HEK293 (cell line): ENCODE measurements at regions not wholly inside any gene's neighbourhood (a gene's known extent, or its start where the extent isn't known, plus 50 kb on each side); places are given as distances from the start of the nearest gene placed in this dataset.
"Not testable (repeated sequence)": the region's sequence is repeated elsewhere in the genome, so short reads cannot be mapped to it uniquely, and the experiment has no call there.

Source experiments
- CTCF ChIA-PET: fragments of 350-600 bp; formaldehyde crosslinking; extraction: SDS; loops from one replicate; lab custom pipeline; 2021; ENCODE audit warnings: antibody characterized with exemption; lab: Yijun Ruan, JAX
- POLR2A ChIA-PET: fragments of 300-600 bp; formaldehyde crosslinking; extraction: SDS; loops from one replicate; lab custom pipeline; 2020; ENCODE audit warnings: antibody characterized with exemption, inconsistent platforms; lab: Yijun Ruan, JAX
- H3K27ac ChIP-seq: fragments of 200-500 bp; sonication (Bioruptor generic); 2 replicates; pipeline ENCODE4 v1.5.1; 2014; ENCODE audit warnings: low read depth, low read length, control low read depth, inconsistent platforms; ENCODE audit errors: extremely low read depth
- H3K36me3 ChIP-seq, 2 experiments: fragments of 200-500 bp in 1 of 2; sonication (Bioruptor generic) in 1 of 2; 1 replicate in 1 of 2; 2 replicates in 1 of 2; pipeline ENCODE4 v1.5.1; 2014 to 2017; ENCODE audit warnings: inconsistent platforms in 2 of 2, low read length in 2 of 2; ENCODE audit not compliant: control insufficient read depth in 2 of 2, insufficient read depth in 1 of 2
- H3K4me1 ChIP-seq: fragments of 200-500 bp; sonication (Bioruptor generic); 2 replicates; pipeline ENCODE4 v1.5.1; 2014; ENCODE audit warnings: mild to moderate bottlenecking, low read length, inconsistent platforms; ENCODE audit not compliant: control insufficient read depth, insufficient read depth
- H3K4me3 ChIP-seq: 2 replicates; pipeline ENCODE4 v1.5.1; 2011; ENCODE audit warnings: low read depth, mild to moderate bottlenecking, control low read depth, low read length, moderate library complexity
- H3K9me3 ChIP-seq: fragments of 200-500 bp; sonication (Bioruptor generic); 2 replicates; pipeline ENCODE4 v1.5.1; 2014; ENCODE audit warnings: low read depth, low read length, inconsistent platforms; ENCODE audit not compliant: control insufficient read depth, insufficient read depth
- BCL11B ChIP-seq: fragments of 450-650 bp; formaldehyde crosslinking; IDR thresholded peaks from 2 replicates; pipeline ENCODE4 v1.5.1; 2016; ENCODE audit warnings: low read depth, missing biosample characterization, missing genetic modification characterization
- TRIM28 ChIP-seq: IDR thresholded peaks from 2 replicates; pipeline ENCODE4 v1.6.1; 2011; ENCODE audit warnings: low read length, control low read depth, borderline replicate concordance
- ZEB2 ChIP-seq: fragments of 450-650 bp; formaldehyde crosslinking; IDR thresholded peaks from 2 replicates; pipeline ENCODE4 v1.5.1; 2016; ENCODE audit warnings: missing biosample characterization, missing genetic modification characterization
- ZFP3 ChIP-seq: fragments of 450-650 bp; formaldehyde crosslinking; IDR thresholded peaks from 2 replicates; pipeline ENCODE4 v1.5.1; 2016; ENCODE audit warnings: low read depth, missing biosample characterization, missing genetic modification characterization
- ZFP37 ChIP-seq: fragments of 450-650 bp; formaldehyde crosslinking; IDR thresholded peaks from 2 replicates; pipeline ENCODE4 v1.5.1; 2016; ENCODE audit warnings: missing biosample characterization, missing genetic modification characterization
- ZIC2 ChIP-seq: fragments of 450-650 bp; formaldehyde crosslinking; IDR thresholded peaks from 2 replicates; pipeline ENCODE4 v1.5.1; 2016; ENCODE audit warnings: missing biosample characterization, missing genetic modification characterization
- ZNF140 ChIP-seq: fragments of 450-650 bp; formaldehyde crosslinking; IDR thresholded peaks from 2 replicates; pipeline ENCODE4 v1.5.1; 2016; ENCODE audit warnings: missing biosample characterization, missing genetic modification characterization
- ZNF48 ChIP-seq: fragments of 450-650 bp; formaldehyde crosslinking; IDR thresholded peaks from 2 replicates; pipeline ENCODE4 v1.5.1; 2016; ENCODE audit warnings: missing biosample characterization, missing genetic modification characterization
- ZNF621 ChIP-seq: fragments of 450-650 bp; formaldehyde crosslinking; IDR thresholded peaks from 2 replicates; pipeline ENCODE4 v1.5.1; 2017; ENCODE audit warnings: missing biosample characterization, missing genetic modification characterization
- ZSCAN16 ChIP-seq: fragments of 450-650 bp; formaldehyde crosslinking; IDR thresholded peaks from 2 replicates; pipeline ENCODE4 v1.5.1; 2016; ENCODE audit warnings: missing biosample characterization, missing genetic modification characterization
- TF ChIP-seq, protein P1 (sequence below): fragments of 450-650 bp; formaldehyde crosslinking; IDR thresholded peaks from 2 replicates; pipeline ENCODE4 v1.5.1; 2016; ENCODE audit warnings: missing biosample characterization, missing genetic modification characterization, borderline replicate concordance
- TF ChIP-seq, protein P2 (sequence below): fragments of 450-650 bp; formaldehyde crosslinking; IDR thresholded peaks from 2 replicates; pipeline ENCODE4 v1.5.1; 2017; ENCODE audit warnings: missing biosample characterization, mild to moderate bottlenecking, missing genetic modification characterization, moderate library complexity

DNA sequence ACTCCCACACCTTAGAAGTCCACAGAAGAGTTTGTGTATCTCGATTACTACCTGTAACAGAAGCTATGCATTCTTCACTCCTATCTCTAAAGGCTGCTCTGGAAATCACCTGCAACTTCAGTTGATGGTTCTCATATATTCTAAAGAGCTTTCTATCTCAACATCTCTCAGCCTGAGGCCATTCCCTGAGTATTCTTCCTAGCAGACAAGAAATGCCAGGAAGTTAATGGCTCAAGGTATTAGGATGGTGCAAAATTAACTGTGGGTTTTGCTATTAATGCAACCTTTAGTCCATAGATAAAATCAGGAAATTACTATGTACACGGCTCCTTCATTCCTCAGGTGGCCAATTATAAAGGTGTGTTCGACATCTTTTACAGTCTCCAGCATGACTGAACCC lies 290.1 kb downstream of the ZNF716 start:
- CTCF ChIA-PET, H3K36me3 ChIP-seq, H3K4me3 ChIP-seq, H3K4me1 ChIP-seq, H3K9me3 ChIP-seq, POLR2A ChIA-PET, H3K27ac ChIP-seq: not testable (repeated sequence)

DNA sequence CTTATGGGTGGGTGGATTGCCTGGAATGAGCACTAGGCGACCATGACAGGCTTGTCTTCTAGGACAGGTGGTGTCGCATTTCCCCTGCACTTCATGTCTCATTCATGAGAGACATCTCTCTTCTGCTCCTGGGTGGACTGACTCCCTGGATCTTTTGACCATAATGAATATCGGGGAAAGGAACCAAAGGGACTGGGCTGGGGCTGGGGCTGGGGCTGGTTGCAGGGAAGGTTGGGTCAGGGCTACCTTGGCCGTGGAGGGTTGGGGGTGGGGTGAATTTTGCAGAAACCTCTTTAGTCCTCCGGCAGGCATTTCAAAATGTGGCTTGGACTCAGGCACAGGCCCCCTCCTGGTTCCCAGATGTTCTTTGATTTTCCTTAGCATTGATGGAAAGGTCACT lies 319.2 kb downstream of the ZNF716 start:
- Histone ChIP-seq H3K9me3 (no peaks in the 10 kb centered on the region), H3K36me3 (no peaks in the 10 kb centered on the region), H3K4me3 (no peak overlapping the region), H3K27ac (no peak overlapping the region), H3K4me1 (no peaks in the 10 kb centered on the region)
- ChIA-PET POLR2A (no interaction called here), CTCF (no interaction called here)
- TF ChIP-seq ZNF621 (no peak), ZNF48 (tag by site-specific recombination) (no peak), TRIM28 (no peak), ZIC2 (tag by site-specific recombination) (no peak), ZEB2 (tag by site-specific recombination) (no peak)
- TF ChIP-seq, protein P1, sequence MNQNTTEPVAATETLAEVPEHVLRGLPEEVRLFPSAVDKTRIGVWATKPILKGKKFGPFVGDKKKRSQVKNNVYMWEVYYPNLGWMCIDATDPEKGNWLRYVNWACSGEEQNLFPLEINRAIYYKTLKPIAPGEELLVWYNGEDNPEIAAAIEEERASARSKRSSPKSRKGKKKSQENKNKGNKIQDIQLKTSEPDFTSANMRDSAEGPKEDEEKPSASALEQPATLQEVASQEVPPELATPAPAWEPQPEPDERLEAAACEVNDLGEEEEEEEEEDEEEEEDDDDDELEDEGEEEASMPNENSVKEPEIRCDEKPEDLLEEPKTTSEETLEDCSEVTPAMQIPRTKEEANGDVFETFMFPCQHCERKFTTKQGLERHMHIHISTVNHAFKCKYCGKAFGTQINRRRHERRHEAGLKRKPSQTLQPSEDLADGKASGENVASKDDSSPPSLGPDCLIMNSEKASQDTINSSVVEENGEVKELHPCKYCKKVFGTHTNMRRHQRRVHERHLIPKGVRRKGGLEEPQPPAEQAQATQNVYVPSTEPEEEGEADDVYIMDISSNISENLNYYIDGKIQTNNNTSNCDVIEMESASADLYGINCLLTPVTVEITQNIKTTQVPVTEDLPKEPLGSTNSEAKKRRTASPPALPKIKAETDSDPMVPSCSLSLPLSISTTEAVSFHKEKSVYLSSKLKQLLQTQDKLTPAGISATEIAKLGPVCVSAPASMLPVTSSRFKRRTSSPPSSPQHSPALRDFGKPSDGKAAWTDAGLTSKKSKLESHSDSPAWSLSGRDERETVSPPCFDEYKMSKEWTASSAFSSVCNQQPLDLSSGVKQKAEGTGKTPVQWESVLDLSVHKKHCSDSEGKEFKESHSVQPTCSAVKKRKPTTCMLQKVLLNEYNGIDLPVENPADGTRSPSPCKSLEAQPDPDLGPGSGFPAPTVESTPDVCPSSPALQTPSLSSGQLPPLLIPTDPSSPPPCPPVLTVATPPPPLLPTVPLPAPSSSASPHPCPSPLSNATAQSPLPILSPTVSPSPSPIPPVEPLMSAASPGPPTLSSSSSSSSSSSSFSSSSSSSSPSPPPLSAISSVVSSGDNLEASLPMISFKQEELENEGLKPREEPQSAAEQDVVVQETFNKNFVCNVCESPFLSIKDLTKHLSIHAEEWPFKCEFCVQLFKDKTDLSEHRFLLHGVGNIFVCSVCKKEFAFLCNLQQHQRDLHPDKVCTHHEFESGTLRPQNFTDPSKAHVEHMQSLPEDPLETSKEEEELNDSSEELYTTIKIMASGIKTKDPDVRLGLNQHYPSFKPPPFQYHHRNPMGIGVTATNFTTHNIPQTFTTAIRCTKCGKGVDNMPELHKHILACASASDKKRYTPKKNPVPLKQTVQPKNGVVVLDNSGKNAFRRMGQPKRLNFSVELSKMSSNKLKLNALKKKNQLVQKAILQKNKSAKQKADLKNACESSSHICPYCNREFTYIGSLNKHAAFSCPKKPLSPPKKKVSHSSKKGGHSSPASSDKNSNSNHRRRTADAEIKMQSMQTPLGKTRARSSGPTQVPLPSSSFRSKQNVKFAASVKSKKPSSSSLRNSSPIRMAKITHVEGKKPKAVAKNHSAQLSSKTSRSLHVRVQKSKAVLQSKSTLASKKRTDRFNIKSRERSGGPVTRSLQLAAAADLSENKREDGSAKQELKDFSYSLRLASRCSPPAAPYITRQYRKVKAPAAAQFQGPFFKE (tag by site-specific recombination) = no peak

DNA sequence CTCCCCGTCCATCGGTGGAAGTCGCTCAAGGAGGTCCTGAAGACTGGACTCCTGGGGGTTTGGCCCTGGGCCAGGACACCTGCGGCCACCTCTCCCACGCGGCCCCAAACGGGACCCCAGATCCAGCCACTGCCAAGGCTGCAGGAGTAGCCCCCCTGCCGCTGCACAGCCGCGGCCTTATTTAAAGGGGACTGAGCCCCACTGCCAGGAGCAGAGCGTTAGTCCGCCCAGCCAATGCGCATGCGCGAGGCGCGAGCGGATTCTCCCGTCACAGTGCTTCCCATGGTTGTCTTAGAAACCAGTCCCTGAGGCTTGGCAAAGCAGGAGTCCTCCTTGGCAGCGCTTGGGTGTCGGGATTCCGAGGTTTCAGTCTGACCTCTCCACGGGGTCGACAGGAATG lies 320.0 kb downstream of the ZNF716 start:
- Histone ChIP-seq H3K4me1 (no peaks in the 10 kb centered on the region), H3K27ac (no peak overlapping the region), H3K4me3 (no peak overlapping the region), H3K9me3 (no peaks in the 10 kb centered on the region), H3K36me3 (no peaks in the 10 kb centered on the region)
- CTCF ChIA-PET = no interaction called here
- TF ChIP-seq BCL11B (tag by site-specific recombination) = no peak
- TF ChIP-seq ZNF140 (tag by site-specific recombination) = no peak
- TF ChIP-seq ZSCAN16 = no peak
- TF ChIP-seq, protein P2, sequence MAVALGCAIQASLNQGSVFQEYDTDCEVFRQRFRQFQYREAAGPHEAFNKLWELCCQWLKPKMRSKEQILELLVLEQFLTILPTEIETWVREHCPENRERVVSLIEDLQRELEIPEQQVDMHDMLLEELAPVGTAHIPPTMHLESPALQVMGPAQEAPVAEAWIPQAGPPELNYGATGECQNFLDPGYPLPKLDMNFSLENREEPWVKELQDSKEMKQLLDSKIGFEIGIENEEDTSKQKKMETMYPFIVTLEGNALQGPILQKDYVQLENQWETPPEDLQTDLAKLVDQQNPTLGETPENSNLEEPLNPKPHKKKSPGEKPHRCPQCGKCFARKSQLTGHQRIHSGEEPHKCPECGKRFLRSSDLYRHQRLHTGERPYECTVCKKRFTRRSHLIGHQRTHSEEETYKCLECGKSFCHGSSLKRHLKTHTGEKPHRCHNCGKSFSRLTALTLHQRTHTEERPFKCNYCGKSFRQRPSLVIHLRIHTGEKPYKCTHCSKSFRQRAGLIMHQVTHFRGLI (tag by site-specific recombination) = no peak
- TF ChIP-seq ZFP3 = no peak
- TF ChIP-seq ZFP37 (tag by site-specific recombination) = no peak
- POLR2A ChIA-PET = no interaction called here
